ENCODE measurements at regions not wholly inside any gene's neighbourhood (a gene's known extent, or its start where the extent isn't known, plus 50 kb on each side); places are given as distances from the start of the nearest gene placed in this dataset.

DNA sequence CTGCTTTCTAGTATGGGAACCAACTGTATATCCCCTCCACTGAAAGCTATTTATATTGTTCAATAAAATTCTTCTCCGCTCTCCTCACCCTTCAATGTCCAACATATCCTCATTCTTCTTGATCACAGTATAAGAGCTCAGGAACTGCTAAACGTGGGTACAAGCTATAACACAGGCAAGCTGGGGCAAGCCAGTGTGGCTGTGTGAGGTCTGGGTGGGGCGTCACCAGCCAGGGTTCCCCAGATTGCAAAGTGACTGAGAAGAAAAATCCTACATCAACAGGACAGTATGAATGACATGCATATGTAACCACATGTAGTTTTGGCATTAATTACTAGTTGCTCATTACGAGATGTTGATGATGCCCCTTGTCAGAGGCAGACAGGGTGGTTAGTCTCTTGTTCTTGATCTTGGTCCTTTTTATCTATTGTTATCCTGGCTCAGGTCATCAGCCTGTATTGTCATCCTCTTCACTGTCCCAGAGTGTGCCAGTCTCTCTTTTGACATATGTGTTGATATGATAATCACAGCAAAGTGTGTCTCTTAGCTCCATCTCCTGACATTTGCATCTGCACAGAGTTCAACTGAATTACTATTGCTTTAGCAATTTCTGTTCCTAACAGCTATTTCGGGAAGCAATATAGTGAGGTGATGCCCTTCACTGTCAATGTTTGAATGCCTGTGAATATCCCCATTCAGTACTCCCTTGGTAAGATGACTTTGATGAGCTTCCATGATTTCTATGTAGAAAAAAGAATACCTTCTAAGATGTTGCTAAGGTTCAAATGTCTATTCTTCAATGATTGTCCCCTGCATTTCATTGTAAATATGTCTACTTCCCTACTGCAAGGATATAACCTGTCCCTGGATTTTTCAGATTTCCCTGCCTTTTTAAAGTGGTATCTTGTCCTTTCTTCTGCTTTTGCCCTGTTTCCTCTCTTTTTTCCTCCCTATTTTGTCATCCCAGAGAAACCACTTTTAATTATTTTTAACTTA, 140.3 kb downstream of the MAT2B start:
- Histone ChIP-seq H3K9ac (ENCODE audit: low read length in 2 of 2) (no peak overlapping the region), H3K27me3 (ENCODE audit: control insufficient read depth in 1 of 2, insufficient read depth in 2 of 2, low read length in 2 of 2) (no peaks in the 10 kb centered on the region), H3K9me3 (ENCODE audit: control insufficient read depth in 2 of 2, low read length in 2 of 2) (no peaks in the 10 kb centered on the region), H3K27ac (ENCODE audit: low read length) (no peak overlapping the region), H3K4me1 (ENCODE audit: control insufficient read depth, insufficient read depth, low read length) (no peaks in the 10 kb centered on the region), H3K4me3 (ENCODE audit: low read length in 2 of 2) (no peak overlapping the region), H3K36me3 (ENCODE audit: control insufficient read depth in 2 of 2, insufficient read depth in 2 of 2, low read length in 2 of 2) (no peaks in the 10 kb centered on the region)

DNA sequence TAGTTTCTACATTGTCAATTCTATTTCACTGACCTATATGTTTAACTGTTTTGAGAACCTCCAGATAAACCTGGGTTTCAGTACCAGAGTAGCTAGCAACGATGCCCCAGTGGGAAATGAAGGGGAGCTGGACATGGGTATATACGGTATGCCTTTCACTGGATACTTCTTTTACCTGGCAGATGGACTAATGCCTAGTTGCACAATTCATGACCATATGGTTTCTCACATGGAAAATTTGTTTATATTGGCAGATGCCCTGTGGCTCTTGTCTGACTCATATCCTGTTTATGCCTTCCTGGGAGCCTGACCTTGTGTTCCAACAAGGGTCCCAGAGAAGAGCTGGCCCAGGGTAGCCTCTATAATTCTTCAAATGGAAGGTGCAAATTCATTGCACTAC, 144.1 kb downstream of the MAT2B start:
- Histone ChIP-seq H3K27ac (ENCODE audit: low read length) (no peak overlapping the region), H3K27me3 (ENCODE audit: control insufficient read depth in 1 of 2, insufficient read depth in 2 of 2, low read length in 2 of 2) (no peaks in the 10 kb centered on the region), H3K9me3 (ENCODE audit: control insufficient read depth in 2 of 2, low read length in 2 of 2) (peaks cover 0 to 2% of the 10 kb centered on the region in 2 donors), H3K9ac (ENCODE audit: low read length in 2 of 2) (no peak overlapping the region), H3K4me3 (ENCODE audit: low read length in 2 of 2) (no peak overlapping the region), H3K4me1 (ENCODE audit: control insufficient read depth, insufficient read depth, low read length) (no peaks in the 10 kb centered on the region), H3K36me3 (ENCODE audit: control insufficient read depth in 2 of 2, insufficient read depth in 2 of 2, low read length in 2 of 2) (no peaks in the 10 kb centered on the region)

DNA sequence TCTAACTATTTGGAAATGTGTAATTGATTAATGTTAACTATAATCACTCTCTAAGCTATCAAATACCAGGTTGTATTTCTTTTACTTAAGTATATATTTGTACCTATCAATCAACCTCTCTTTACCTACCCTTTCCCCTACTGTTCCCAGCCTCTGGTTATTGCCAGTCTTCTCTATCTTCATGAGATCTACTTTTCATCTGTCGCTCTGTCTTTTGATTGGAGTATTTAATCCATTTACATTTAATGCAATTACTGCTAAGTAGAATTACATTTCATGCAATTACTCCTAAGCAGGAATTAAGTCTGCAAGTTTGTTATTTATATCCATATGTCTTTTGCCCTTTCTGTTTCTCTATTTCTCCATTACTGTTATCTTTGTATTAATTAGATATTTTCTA, 148.1 kb downstream of the MAT2B start:
- H3K36me3 ChIP-seq (ENCODE audit: control insufficient read depth in 2 of 2, insufficient read depth in 2 of 2, low read length in 2 of 2) = no peaks in the 10 kb centered on the region
- no peak overlapping the region for H3K9ac ChIP-seq (ENCODE audit: low read length in 2 of 2)
- H3K27me3 ChIP-seq (ENCODE audit: control insufficient read depth in 1 of 2, insufficient read depth in 2 of 2, low read length in 2 of 2) = no peaks in the 10 kb centered on the region
- H3K9me3 ChIP-seq (ENCODE audit: control insufficient read depth in 2 of 2, low read length in 2 of 2) = peaks cover 0 to 2% of the 10 kb centered on the region in 2 donors
- H3K4me1 ChIP-seq (ENCODE audit: control insufficient read depth, insufficient read depth, low read length) = no peaks in the 10 kb centered on the region
- H3K4me3 ChIP-seq (ENCODE audit: low read length in 2 of 2) = no peak overlapping the region
- no peak overlapping the region for H3K27ac ChIP-seq (ENCODE audit: low read length)

DNA sequence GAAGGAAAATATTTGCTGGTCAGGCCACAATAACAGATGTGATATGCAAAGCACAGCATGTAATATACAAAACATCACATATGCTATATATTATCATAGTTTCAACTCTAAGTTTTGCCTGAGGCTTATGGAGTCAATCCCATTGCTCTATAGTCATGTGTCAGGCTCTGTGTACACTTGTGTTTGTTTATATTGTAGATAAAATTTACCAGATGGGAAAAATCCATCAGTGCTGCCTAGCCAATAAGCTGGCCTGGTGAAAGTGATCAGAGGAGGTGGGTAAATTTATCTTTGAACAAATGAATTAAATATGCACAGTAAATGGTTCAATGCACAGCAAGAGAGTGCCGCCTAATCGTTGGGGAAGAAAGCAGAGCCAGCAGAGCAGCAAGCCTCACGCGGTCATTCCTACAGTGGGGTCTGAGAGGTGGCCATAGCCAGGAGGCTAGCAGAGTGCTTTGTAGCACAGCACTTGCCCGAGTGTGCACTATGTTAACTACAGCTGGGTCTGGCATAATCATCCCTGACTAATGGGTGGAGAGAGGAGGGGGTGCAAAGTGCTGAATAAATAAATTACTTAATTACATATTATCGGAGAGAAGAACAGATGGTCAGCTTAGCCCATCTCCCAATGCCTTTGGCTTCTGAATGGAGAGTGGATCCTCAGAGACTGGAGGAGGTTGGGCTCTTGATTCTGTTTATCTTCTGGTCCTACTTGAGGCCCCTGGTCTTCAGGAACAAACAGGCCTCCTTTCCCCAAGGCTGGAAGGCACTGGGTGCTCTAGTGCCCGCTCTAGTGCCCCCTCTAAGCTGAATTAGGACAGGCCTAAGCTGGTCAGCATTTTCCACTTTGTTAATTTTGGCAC, 153.5 kb downstream of the MAT2B start:
- H3K4me3 ChIP-seq (ENCODE audit: low read length in 2 of 2) = no peak overlapping the region
- no peak overlapping the region for H3K27ac ChIP-seq (ENCODE audit: low read length)
- H3K9ac ChIP-seq (ENCODE audit: low read length in 2 of 2) = no peak overlapping the region
- H3K9me3 ChIP-seq (ENCODE audit: control insufficient read depth in 2 of 2, low read length in 2 of 2) = no peaks in the 10 kb centered on the region
- no peaks in the 10 kb centered on the region for H3K4me1 ChIP-seq (ENCODE audit: control insufficient read depth, insufficient read depth, low read length)
- H3K27me3 ChIP-seq (ENCODE audit: control insufficient read depth in 1 of 2, insufficient read depth in 2 of 2, low read length in 2 of 2) = no peaks in the 10 kb centered on the region
- H3K36me3 ChIP-seq (ENCODE audit: control insufficient read depth in 2 of 2, insufficient read depth in 2 of 2, low read length in 2 of 2) = no peaks in the 10 kb centered on the region

DNA sequence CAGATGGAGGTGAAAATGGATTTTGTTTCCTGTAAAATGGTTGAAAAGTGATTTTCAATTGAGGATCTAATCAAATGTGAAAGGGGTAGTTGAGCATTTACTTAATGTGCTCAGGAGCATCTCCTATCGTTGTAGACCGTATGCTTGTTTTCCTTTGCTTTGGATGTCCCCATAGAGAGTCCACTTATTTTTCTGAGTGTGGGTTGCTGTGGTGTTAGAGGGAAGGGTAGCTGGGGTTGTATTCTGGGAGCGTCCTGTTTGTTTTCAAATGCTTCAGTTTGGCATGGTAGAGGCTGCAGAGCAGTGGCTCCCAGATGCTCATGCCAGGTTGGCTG, 154.1 kb downstream of the MAT2B start:
- no peaks in the 10 kb centered on the region for H3K9me3 ChIP-seq (ENCODE audit: control insufficient read depth in 2 of 2, low read length in 2 of 2)
- no peaks in the 10 kb centered on the region for H3K27me3 ChIP-seq (ENCODE audit: control insufficient read depth in 1 of 2, insufficient read depth in 2 of 2, low read length in 2 of 2)
- H3K9ac ChIP-seq (ENCODE audit: low read length in 2 of 2) = no peak overlapping the region
- H3K27ac ChIP-seq (ENCODE audit: low read length) = no peak overlapping the region
- no peak overlapping the region for H3K4me3 ChIP-seq (ENCODE audit: low read length in 2 of 2)
- H3K36me3 ChIP-seq (ENCODE audit: control insufficient read depth in 2 of 2, insufficient read depth in 2 of 2, low read length in 2 of 2) = no peaks in the 10 kb centered on the region
- H3K4me1 ChIP-seq (ENCODE audit: control insufficient read depth, insufficient read depth, low read length) = no peaks in the 10 kb centered on the region

DNA sequence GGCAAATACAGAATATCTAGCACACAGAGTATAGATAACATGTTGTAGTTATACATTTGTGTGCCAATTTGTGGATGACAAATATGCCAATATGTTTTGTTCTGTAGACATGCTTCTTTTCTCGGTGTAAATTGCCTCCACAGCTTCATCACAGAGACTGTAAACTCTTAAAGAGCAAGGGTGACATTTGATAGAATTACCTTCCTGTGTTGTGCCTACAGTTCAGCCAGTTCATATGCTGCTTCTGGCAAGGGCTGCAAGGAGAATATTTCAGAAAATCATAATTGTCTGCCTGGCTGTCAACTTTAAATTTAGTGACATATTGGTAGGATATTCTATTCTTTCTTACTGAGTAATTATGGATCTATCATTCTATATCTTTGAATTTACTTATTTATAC, 155.1 kb downstream of the MAT2B start:
- H3K9ac ChIP-seq (ENCODE audit: low read length in 2 of 2) = no peak overlapping the region

DNA sequence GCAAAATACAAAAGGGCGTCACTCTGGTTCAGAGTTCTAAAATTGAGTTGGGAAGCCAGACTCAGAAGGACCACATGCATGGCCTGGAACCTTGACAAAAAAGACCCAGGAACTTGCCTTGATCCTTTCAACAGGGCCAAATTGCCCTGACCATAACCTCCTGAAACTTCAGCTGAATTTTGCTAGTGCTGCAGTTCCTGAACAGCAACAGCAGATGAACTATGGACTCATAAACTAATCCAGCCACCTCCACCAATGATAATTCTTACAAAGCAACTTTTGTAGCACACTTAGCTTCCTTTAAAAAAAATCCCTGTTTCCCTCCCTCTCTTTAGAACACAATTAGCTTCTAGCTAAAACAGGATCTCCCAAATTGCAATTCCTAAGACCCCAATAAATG, 155.9 kb downstream of the MAT2B start:
- no peak overlapping the region for H3K9ac ChIP-seq (ENCODE audit: low read length in 2 of 2)
- H3K4me1 ChIP-seq (ENCODE audit: control insufficient read depth, insufficient read depth, low read length) = no peaks in the 10 kb centered on the region
- no peaks in the 10 kb centered on the region for H3K36me3 ChIP-seq (ENCODE audit: control insufficient read depth in 2 of 2, insufficient read depth in 2 of 2, low read length in 2 of 2)
- no peak overlapping the region for H3K4me3 ChIP-seq (ENCODE audit: low read length in 2 of 2)
- H3K27ac ChIP-seq (ENCODE audit: low read length) = no peak overlapping the region
- H3K9me3 ChIP-seq (ENCODE audit: control insufficient read depth in 2 of 2, low read length in 2 of 2) = no peaks in the 10 kb centered on the region
- H3K27me3 ChIP-seq (ENCODE audit: control insufficient read depth in 1 of 2, insufficient read depth in 2 of 2, low read length in 2 of 2) = no peaks in the 10 kb centered on the region

More for the DNA sequence above, 155.1 kb downstream of the MAT2B start:
- Histone ChIP-seq H3K27me3 (ENCODE audit: control insufficient read depth in 1 of 2, insufficient read depth in 2 of 2, low read length in 2 of 2) (no peaks in the 10 kb centered on the region), H3K9me3 (ENCODE audit: control insufficient read depth in 2 of 2, low read length in 2 of 2) (no peaks in the 10 kb centered on the region), H3K36me3 (ENCODE audit: control insufficient read depth in 2 of 2, insufficient read depth in 2 of 2, low read length in 2 of 2) (no peaks in the 10 kb centered on the region), H3K4me3 (ENCODE audit: low read length in 2 of 2) (no peak overlapping the region), H3K27ac (ENCODE audit: low read length) (no peak overlapping the region), H3K4me1 (ENCODE audit: control insufficient read depth, insufficient read depth, low read length) (no peaks in the 10 kb centered on the region)

DNA sequence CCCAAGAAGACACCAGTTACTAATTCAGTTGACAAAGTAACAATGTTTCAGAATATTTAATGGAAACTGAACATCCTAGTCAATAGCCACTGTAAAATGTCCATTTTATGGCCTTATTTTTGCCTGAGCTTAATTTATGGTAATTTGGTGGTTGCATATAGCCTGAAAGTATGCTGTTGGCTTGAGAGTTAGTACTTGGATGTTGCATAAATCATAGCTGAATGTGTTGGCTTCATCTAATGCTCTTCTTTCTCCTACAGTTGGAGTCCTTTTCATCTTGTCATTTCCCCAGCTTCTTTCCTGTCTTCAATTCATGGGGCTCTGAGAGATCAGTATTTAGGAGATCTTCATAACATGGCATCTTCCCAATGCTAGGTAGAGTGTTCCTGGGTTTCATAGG, 164.6 kb downstream of the MAT2B start:
- Histone ChIP-seq H3K36me3 (ENCODE audit: control insufficient read depth in 2 of 2, insufficient read depth in 2 of 2, low read length in 2 of 2) (no peaks in the 10 kb centered on the region), H3K27me3 (ENCODE audit: control insufficient read depth in 1 of 2, insufficient read depth in 2 of 2, low read length in 2 of 2) (no peaks in the 10 kb centered on the region), H3K9me3 (ENCODE audit: control insufficient read depth in 2 of 2, low read length in 2 of 2) (no peaks in the 10 kb centered on the region), H3K4me3 (ENCODE audit: low read length in 2 of 2) (no peak overlapping the region), H3K4me1 (ENCODE audit: control insufficient read depth, insufficient read depth, low read length) (no peaks in the 10 kb centered on the region), H3K9ac (ENCODE audit: low read length in 2 of 2) (no peak overlapping the region), H3K27ac (ENCODE audit: low read length) (no peak overlapping the region)

DNA sequence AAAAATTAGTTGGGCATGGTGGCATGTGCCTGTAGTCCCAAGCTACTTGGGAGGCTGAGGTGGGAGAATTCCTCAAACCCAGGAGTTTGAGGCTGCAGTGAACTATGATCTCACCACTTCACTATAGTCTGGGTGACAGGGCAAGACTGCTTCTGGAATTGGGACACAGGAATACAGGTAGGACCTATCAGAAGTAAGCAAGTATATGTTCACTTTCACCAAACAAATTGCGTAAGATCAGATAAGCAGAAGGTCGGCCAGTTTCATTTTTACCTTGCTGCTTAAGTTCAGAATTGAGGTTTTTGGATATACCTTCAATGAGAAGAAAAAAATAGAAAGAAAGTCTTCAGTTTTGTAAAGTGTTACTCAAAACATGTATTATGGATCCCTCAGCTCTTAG, 171.7 kb downstream of the MAT2B start:
- no peaks in the 10 kb centered on the region for H3K4me1 ChIP-seq (ENCODE audit: control insufficient read depth, insufficient read depth, low read length)
- no peaks in the 10 kb centered on the region for H3K36me3 ChIP-seq (ENCODE audit: control insufficient read depth in 2 of 2, insufficient read depth in 2 of 2, low read length in 2 of 2)
- no peak overlapping the region for H3K9ac ChIP-seq (ENCODE audit: low read length in 2 of 2)
- H3K9me3 ChIP-seq (ENCODE audit: control insufficient read depth in 2 of 2, low read length in 2 of 2) = no peaks in the 10 kb centered on the region
- H3K27ac ChIP-seq (ENCODE audit: low read length) = no peak overlapping the region
- H3K27me3 ChIP-seq (ENCODE audit: control insufficient read depth in 1 of 2, insufficient read depth in 2 of 2, low read length in 2 of 2) = no peaks in the 10 kb centered on the region
- no peak overlapping the region for H3K4me3 ChIP-seq (ENCODE audit: low read length in 2 of 2)

DNA sequence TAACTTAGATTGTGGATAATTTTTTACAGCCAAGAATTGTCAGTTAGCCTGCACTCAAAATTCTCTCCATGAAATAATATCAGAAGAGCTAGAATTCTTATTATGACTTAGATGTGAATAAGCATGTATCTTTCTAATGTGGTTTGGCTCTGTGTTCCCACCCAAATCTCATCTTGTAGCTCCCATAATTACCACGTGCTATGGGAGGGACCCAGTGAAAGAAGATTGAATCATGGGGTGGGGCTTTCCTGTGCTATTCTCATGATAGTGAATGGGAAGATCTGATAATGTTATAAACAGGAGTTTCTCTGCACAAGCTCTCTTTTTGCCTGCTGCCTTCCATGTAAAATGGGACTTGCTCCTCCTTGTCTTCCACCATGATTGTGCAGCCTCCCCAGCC, 176.8 kb downstream of the MAT2B start:
- H3K27ac ChIP-seq (ENCODE audit: low read length) = no peak overlapping the region
- H3K27me3 ChIP-seq (ENCODE audit: control insufficient read depth in 1 of 2, insufficient read depth in 2 of 2, low read length in 2 of 2) = no peaks in the 10 kb centered on the region
- H3K36me3 ChIP-seq (ENCODE audit: control insufficient read depth in 2 of 2, insufficient read depth in 2 of 2, low read length in 2 of 2) = no peaks in the 10 kb centered on the region
- no peak overlapping the region for H3K4me3 ChIP-seq (ENCODE audit: low read length in 2 of 2)
- no peak overlapping the region for H3K9ac ChIP-seq (ENCODE audit: low read length in 2 of 2)
- H3K4me1 ChIP-seq (ENCODE audit: control insufficient read depth, insufficient read depth, low read length) = no peaks in the 10 kb centered on the region
- no peaks in the 10 kb centered on the region for H3K9me3 ChIP-seq (ENCODE audit: control insufficient read depth in 2 of 2, low read length in 2 of 2)

All from stomach smooth muscle (tissue), 2 donors.